Stimulated activated CD4-positive, alpha-beta T cell treated with anti-CD3 and anti-CD28 coated beads, TNF-alpha, amount 100 ng/mL, for 48 hours (primary cell): ENCODE measurements at regions not wholly inside any gene's neighbourhood (a gene's known extent, or its start where the extent isn't known, plus 50 kb on each side); places are given as distances from the start of the nearest gene placed in this dataset.

ENCODE experiments used
- DNase-seq, 3 donors: peaks; one replicate each; pipeline ENCODE4 v3.0.0-alpha.2; 2020; ENCODE audit warnings: low read depth in 3 of 3

GRCh38 chr6:15734118-15734897 lies 71.5 kb upstream of the DTNBP1 start:
- no peak for DNase-seq

- no peak for DNase-seq
These were observed 68.1 kb upstream of the DTNBP1 start for GRCh38 chr6:15730922-15731321.

DNA sequence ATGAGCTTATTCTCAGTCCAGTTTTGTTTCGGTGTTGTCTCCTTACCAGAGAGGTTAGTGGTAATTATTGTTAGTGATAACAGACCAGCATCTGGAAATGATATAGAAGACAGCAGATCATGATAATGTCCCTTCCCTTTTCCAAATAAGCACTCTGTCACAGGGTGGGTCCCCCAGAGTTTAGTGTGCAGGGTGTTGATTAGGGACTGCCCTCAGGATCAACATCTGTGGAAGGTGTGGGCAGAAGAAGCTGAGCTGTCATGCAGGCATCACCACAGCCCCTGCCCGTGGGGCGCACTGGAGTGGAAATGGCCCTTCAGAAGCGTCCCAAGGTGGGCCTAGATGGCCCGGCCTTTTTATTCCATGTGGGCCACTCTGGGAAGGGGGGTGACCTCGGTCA lies 67.6 kb upstream of the DTNBP1 start:
- DNase-seq = no peak

GRCh38 chr6:15722731-15723130 lies 59.9 kb upstream of the DTNBP1 start:
- DNase-seq = no peak

DNA sequence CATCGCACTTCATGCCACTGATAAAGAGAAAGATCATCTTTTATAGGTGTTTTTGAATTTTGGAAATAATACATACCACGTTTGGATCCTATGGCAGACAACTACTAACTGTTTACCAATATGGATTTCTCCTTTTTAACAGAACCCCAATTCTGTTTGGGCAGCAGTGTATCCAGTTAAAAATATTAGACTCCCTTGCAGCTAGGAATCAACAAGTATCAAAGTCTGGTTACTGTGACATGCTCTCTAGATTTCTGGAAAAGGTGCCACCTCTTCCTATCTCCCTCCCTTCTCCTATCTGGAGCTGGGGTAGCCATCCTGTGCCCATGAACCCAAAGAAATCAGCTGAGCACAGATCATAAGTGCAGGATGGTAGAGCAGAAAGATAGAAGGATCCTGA lies 54.1 kb upstream of the DTNBP1 start:
- no peak for DNase-seq

- no peak for DNase-seq
These were observed 53.0 kb upstream of the DTNBP1 start for GRCh38 chr6:15715851-15716250.

DNA sequence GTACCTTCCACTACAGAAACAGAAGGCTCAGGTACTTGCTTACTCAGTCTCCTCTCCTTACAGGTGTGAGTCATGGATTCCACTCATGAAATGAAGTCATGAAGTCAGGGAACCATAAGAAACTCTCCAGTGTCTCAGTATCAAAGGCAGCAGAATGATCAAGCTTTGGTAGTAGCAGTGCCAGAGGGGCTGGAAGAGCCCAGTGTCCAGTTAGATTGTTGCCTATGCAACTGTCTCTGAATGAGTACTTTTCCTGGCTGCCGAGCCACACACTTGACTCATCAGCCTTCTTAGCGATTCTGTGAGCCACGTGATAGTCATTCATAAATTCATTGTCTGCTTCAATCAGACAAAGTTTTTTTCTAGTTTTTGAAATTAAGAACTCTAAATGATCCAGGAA lies 52.2 kb upstream of the DTNBP1 start:
- DNase-seq = peak in 2 of 3 donors; percentile 25 to 44

DNA sequence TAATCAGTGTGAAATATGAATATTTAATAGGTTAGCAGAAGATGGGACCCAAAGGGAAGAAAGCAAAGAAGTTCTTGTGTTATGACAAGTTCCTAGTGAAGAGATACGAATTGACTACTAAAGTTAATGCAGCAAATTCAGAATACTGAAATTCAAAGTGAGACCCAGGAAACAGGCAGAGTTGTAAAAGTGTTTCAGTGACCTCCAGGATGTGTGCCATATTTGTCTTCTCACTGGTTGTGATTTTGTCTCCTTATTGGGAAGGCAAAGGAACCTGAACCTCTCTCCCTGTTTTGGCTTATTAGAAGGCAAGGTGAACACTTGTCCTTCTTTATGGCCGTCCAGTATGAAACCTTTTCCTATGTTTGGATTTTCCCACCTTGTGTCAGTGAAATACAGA lies 51.8 kb upstream of the DTNBP1 start:
- DNase-seq = no peak

- no peak for DNase-seq
These were observed 50.5 kb upstream of the DTNBP1 start for GRCh38 chr6:15713325-15713724.

DNA sequence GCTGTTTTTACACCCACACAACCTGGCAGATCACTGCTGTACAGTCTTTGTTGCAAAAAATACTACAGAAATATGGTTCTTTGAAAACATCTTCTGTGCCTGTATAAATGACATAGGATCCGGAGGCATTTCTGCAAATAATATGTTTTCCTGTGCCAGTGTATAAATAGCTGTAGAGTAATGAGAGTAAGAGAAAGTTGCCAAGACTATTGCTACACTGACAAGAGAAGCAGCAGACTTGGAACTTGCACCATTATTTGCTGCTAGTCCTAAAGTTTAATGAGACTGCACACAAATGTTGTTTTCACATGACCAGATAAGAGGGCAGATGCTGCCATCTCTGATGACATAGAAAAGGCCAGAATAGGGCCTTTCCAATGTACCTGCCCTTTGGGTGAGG lies 50.0 kb upstream of the DTNBP1 start:
- DNase-seq = no peak
